Fibroblast of peridontal ligament (primary cell): ENCODE measurements at regions not wholly inside any gene's neighbourhood (a gene's known extent, or its start where the extent isn't known, plus 50 kb on each side); places are given as distances from the start of the nearest gene placed in this dataset.

Experiments used
- DNase-seq: peaks from one replicate; pipeline ENCODE4 v3.0.0-alpha.2; 2010; ENCODE audit errors: extremely low read depth

DNA sequence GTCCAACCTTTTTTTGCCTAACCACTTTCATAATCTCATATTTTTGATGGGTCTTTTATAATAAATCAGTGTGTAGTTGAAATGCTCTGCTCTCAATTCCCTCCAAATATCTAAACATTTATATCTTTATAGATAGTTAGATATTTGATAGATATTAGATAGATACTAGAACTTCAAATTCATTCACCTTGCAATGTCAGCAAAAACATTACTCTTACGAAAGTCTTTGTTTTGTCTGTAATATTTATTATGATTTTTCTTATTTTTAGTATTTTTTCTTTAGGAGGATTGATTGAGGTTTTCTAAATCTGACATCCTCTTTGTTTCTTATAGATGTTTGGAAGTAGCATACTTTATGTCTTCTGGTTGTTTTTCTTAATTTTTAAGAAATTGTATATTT, 2563.6 kb downstream of the PCDH7 start:
- no peak for DNase-seq

DNA sequence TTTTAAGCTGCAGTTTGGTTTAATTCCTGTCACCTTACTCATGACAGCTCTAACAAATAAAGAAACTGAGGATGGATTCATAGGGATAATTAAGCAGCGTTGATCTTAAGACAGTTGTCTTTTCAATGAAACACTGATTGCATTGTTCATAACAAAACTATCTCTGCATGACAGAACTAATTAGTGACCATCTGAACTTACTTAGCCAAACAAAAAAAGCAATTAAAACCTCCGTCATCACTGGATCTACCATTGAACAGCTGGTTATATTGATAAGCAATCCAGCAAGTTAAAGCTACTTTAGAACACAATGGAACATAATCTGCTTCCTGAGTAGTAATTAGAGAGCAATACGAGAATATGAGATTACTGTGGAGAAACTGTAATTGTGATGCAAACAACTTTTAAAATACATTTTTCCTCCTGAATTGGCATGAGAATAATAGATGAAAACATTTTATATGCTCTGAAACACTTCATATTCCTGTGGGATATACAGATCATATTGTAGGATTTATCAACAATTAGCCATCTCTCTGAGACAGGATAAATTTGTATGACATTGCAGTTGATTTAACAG, 2576.8 kb downstream of the PCDH7 start:
- DNase-seq: no peak

DNA sequence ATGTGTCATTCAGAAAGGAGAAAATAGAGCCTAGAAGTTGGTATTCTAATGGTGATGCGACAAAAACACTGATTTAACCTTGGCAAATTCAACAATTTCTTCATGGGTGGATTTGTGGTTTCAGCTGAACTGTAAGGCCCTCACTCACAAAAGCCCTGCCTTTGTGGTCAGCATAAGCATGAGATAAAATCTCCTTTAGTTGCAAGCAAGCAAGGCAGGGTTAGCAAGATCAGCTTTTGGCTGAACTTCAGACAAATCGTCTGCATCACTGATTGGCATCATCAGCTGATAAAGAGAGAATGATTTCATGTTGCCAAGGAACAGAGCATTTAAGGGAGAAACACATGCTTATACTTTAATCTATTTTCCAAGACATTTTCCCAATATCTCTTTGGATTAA, 2582.2 kb downstream of the PCDH7 start:
- no peak for DNase-seq

DNA sequence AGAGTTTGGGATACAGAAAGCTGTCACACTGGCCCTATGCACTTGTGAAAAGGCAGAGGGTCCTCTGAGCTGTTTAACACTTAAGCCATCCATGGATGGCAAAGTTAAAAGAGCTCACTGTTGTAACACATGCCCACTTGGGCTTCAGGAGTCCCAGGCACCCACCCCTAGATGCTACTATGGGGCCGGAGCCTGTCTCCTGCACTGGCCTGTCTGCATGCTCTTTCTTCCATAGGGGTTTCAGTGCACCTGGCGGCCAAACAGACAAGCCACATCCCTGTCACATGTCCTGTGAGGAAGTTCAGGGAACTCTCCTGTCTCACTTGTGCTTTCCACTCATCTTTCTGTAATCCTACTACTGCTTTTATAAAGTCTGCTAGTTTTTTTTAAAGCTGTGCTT, 2586.0 kb downstream of the PCDH7 start:
- DNase-seq: no peak

DNA sequence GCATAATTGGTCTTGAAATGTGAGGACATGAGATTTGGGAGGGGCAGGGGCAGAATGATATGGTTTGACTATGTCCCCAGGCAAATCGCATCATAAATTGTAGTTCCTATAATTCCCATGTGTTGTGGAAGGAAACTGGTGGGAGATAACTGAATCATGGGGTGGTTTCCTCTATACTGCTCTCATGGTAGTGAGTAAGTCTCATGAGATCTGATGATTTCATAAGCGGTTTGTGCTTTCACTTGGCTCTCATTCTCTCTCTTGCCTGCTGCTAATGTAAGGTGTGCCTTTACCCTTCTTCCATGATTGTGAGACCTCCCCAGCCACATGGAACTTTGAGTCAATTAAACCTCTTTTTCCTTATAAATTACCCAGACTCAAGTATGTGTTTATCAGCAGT, 2595.9 kb downstream of the PCDH7 start:
- no peak for DNase-seq

DNA sequence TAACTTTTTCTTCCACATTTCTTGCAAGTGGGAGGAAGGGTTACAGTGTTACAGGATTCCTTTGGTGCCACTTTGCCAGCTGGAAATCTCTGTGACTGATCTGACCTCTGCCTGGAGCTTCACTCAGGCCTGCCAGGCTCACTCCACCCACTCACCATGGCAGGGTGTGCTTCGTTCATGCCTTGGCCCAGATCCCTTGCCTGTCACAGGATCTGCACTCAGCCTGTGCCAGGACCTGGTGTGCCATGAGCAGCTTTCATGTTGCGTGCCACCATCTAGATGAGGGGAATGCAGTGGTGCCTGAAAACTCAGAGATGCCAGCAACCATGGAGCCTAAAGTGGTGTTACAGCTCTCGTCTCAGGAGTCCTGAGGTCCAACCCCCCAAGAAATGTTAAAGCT, 2596.4 kb downstream of the PCDH7 start:
- no peak for DNase-seq

DNA sequence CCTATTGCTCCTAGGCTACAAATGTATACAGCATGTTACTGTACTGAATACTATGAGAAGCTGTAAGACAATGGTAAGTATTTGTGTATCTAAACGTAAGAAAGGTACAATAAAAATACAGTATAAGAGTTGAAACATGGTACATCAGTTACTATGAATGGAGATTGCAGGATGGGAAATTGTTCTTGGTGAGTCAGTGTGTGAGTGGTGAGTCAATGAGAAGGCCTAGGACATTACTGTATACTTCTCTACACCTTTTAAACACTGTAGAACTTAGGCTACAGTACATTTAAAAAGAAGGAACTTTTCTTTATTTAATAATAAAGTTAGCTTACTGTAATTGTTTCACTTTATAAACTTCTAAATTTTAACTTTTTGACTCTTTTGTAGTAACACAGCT, 2603.2 kb downstream of the PCDH7 start:
- no peak for DNase-seq

DNA sequence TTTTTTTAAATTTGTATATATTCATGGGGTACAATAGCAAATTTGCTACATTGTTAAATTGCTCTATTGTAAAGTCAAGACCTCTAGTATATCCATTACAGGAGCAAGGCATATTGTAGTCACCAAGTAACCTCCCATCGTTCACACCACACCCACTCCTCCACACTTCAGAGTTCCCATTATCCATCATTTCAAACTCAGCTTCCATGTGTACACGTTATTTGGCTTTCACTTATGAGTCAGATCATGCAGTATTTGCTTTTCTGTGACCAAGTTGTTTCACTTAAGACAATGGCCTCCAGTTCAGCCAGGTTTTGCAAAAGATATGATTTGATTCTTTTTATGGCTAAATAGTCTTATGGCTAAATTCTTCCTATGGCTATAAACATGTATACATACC, 2614.2 kb downstream of the PCDH7 start:
- DNase-seq: no peak

DNA sequence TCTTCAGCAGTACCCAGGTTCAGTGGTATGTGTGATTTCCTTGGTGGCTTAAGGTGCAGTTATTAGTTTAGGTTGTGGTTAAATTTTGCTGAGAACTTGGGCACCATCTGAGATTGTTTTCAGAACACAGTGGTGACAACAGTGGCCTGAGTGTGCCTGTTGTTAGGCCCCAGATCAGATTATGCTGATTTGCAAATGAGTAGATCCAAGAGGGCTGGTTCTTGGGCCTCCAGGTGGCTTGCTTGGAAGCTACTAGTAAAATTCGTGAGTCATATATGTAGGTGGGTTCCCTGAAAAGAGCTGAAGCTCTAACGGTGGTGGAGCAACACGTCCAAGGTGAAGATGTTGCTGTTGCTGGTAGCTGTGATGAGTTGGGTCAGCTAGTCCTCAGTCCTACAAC, 2619.6 kb downstream of the PCDH7 start:
- no peak for DNase-seq

DNA sequence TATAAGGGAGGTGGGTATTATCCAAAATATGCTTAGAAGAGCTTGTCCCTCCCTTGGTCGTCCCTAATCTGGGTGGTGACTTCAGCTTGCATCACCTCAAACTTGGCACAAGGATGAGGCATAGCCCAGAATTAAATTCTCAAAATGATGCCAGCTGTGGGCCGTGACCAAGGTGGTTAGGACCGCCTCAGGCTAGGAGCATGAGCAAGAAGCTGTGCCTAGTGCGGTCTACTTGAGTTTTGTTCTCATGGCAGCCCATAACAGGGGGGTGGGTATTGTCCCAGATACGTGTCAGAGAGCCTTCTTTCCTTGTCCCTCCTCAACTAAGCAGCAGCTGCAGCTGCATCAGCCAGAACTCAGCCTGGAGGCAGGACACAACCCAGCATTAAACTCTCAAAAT, 2620.0 kb downstream of the PCDH7 start:
- no peak for DNase-seq

DNA sequence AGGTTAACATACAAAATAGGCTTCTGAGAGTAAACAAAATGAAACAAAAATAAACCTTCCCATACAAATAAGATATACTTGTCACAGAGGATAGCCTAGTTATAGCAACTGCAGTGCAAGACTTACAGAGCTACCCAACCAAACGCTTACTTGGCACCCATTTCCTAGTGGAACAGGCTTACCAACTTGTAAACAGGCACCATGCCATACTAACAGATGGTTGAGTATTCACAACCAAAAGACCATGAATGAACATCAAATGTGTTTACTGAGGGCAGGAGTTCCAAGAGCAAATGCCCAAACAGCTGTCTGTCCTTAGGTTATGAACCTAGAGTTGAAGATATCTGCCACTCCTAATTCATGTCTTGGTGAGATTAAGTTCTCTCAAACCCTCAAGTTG, 2629.2 kb downstream of the PCDH7 start:
- DNase-seq: no peak

DNA sequence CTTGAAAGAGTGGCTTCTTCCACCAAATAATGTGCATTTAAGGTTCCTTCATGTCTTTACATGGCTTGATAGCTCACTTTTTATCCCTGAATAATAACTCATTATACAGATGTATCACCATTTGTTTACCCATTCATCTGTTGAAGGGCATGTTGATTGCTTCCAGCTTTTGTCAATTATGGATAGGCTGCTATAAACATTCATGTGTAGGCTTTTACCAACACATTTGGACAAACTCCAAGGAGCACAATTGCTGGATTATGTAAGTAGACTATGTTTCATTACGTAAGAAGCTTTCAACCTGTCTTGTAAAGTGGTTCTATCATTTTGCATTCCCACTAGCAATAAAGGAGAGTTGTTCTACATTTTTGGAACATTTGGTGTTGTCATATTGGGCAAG, 2637.0 kb downstream of the PCDH7 start:
- DNase-seq: no peak

DNA sequence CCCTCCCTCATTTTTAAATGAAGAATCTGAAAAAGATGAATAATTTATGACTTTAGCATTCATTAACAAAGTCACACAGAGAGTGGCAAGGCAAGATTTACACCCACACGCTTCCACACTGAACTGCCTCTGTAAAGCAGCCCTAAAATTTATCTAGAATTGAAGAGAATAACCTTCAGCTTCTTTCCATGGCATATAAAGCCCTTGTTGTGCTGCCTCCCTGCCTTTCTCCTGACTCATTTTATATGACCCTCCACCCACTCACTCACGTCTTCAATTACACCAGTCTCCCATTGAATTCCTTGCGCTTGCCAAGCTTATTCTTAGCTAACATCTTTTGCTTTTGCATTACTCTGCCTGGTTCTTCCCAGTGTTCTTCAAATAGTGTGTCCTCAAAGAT, 2649.3 kb downstream of the PCDH7 start:
- DNase-seq: no peak

DNA sequence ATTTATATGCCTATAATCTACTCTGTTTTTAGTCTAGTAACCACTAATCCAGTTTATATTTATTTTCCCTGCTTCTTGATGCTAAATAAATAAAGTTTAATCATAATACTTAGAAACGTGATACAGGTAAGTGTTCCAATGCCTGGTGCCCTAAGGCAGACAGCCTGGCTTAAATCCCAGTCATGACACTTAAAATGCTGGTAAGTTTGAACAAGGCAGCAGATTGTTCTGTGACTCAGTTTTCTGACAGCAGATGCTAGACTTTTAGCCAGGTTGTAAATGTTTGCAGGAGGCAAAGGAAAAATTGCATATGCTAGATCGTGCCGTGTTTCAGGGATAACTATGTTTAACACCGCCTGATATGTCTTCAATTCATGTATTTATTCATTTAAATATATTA, 2661.6 kb downstream of the PCDH7 start:
- no peak for DNase-seq

DNA sequence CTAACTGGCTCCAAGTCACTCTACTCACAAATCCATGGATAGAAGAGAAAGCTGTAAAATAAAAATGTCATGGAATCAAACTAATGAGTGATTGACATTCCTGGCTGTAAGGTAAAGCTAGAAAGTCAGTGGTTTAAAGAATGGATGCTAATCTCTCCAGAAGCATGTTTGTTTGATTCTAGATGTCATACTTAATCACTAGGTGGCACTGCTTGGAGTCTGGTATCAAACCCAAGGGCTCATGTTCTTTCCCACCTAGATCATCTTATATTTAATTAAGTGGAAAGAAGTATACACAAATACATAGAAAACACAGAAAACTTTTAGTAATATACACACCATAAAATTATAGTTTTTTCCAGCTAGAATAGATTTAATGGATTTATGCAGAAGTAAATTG, 2666.6 kb downstream of the PCDH7 start:
- no peak for DNase-seq

DNA sequence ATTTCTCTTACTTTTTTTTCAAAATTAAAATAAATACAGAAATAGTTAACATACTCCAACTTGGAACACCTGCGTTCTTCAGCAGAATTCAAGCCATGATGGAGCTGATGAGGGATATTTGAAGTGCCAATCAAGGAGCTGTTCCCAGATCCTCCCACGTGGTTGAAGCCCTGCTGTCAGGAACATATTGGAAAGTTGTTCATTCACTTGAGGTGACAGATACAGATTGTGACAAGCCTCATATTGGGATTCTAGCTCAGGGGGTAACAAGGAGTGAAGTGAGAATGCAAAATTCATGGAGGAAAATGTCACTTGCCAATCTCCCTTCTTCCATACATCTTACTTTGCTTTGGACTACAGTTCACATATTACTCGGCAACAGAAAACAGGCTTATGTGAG, 2670.8 kb downstream of the PCDH7 start:
- DNase-seq: no peak

DNA sequence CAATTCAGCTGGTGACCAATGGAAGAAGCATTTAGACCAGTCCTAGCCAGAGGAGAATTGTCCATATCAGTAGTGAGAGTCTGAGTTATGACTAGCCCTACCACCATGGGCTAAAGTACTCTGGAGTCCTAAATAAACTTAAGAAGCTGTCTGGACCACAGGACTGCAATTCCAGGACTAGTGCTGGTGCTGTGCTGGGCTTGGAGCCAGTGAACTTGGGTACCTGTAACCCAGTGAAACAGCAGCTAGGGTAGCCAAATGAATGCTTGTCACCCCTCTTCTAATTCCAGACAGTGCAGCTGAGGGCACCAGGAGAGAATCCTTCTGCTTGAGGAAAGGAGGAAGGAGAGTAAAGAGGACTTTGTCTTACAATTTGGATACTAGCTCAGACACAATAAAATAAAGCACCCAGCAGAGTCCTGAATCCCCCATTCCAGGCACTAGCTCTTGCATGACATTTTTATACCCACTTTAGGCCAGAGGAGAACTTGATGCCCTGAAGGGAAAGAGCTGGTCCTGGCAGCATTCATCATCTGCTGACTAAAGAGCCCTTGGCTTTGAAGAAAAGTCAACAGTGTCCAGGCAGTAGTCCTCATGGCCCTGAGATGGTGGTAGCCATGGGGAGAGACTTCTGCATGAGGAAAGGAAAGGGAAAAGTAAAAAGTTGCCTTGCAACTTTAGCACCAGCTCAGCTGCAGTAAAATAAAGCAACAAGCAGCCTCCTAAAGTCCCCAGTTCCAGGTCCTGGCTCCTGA, 2675.7 kb downstream of the PCDH7 start:
- DNase-seq: no peak

DNA sequence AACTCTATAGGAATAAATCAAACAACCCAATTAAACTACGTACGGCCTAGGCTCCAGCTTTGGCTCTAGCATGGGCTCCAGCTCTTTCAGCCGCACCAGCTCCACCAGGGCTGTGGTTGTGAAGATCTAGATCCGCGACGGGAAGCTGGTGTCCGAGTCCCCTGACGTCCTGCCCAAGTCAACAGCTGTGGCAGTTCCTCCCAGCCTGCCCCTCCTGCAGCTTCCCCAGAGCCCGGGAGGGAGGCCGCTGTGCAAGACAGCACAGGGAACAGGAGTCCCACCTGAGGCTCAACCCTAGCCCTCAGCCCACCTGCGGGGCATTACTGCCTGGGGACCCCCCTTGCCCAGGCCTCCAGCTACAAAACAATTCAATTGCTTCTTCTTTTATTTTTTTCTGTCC, 2680.3 kb downstream of the PCDH7 start:
- no peak for DNase-seq

DNA sequence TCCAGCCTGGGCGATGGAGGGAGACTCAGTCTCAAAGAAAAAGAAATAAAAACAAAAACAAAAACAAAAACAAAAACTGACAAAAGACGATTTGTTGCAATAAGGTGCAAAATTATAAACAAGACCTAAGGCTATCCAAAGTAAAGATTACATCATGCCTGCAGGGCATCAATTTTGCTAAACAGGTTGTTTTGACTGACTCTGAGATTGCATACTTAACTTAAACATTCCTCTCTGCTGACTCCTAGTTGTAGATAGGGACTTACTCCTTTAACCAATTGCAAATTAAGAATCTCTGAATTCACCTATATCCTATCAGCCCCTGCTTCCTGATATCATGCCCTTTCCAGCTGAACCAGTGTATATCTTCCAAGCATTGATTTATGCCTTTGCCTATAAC, 2687.3 kb downstream of the PCDH7 start:
- no peak for DNase-seq

DNA sequence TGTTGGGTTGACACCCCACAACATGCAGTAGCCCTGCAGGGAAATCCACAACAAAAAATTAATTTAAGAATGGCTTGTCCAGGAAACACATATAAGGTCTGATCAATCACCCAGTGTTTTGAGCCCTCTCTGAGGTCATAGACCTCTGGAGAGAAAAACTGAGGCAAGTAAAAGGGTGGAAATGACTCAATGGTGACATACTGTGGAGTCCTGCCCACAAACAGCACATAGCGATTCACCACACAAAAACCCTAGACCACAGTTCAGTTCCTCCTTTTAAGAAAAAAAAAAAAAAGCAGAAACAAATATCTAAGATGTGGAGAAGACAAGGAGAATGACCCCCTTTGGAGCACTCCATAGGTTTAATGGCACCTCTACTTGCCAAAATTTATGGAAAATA, 2691.0 kb downstream of the PCDH7 start:
- no peak for DNase-seq

DNA sequence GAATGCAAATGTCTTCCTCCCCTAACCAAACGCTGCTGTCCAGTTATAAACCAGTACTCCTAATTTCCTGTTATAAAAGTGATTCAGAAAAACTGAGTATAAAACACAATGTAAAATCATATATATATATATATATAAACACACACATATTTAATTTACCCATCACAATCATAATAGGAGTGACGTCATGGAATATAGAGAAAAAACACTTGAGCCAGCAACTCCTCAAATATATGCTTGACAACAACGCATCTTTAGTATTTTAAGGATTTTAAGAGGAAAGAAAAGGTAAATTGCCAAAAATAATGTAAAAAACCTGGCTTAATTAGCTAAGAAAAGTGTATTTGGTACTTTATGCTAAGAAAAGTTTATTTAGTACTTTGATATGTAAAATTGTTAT, 2701.7 kb downstream of the PCDH7 start:
- DNase-seq: no peak

DNA sequence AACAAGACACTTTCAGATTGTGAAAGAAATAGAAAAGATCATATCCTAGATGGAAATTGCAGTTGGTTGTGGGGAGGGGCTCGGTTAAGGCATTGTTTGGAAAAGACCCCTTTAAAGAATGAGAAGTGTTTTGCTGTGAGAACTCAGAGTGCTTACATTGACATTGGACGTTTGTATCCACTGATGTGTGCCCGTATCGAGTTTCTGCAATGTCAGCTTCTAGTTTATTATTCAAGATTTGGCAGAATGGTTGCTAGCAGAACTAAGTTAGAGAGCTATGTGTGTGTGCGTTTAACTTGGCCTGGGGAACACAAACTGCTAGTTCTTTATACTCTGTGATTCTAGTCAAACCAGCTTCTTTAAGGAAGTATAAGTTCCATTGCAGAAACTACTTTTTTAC, 2702.5 kb downstream of the PCDH7 start:
- DNase-seq: no peak

DNA sequence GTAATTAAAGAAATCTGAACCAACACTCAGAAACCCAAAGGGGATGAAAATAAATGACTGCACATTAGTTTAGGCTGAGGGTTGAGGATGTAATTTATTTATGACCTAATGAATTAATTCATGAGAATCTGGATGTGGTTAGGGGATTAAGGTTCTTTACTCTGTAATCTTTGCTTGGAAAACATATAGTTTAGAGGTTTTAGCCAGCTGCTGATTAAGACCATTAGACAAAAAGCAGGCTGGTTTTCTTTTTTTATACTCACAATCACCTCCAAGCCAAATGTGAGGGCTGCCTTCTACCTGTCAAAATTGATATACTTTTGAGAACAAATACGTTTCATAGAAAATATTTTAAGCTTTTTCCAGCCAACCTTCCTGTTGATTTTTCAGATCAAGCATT, 2705.8 kb downstream of the PCDH7 start:
- no peak for DNase-seq

DNA sequence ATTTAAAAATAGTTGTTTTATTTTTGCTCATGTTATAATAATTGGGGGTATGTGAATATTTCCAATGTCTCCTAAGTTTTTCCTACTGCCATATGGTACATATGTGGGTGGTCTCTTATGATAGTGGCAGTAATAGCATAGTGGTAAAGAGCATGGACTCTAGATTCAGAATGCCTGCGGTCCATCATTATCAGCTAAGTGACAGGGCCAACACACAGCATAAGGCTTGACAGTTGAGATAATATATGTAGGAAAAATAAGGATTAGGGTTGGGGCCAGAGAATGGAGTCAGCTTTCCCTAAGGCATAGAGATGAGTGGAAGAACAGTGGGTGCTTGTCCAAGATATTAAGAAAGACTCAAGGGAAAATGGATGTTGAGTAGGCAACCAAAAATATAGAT, 2707.5 kb downstream of the PCDH7 start:
- no peak for DNase-seq
